ENCODE measurements at regions not wholly inside any gene's neighbourhood (a gene's known extent, or its start where the extent isn't known, plus 50 kb on each side); places are given as distances from the start of the nearest gene placed in this dataset.

DNA sequence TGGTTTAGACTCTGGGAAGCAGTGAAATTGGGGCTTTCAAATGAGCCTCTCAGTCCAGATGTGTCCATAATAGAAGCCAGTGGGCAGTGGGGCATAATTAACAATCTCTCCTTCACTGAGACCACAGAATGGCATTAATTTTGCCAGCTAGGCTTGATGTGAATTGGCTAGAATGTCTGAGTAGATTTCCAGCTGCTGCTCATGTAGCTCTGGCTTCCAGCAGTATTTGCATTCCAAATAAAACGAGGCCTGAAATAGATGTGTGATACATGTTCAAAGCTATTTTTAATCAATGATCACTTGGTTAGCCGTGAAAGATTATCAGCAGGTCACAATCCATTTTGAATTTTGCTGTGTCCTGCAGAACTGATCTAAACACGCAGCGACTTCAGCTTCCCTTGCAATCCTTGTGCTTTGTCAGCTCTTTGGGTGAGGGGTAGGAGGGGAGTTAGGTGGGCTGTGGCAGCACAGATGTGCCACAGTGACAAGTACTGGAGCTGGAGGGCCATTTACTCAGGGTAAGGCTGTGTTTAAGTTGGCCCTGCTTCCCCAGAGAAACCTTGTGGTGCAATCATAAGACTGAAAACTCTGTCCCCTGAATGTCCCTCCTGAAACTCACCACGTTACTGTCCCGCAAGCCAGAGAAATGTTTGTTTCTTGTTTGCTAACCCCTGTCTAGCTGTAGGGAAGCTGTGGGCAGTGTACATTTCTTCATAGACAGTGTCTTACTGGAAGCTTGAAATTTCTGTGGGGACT lies 56.9 kb upstream of the TMEM178A start:
- Histone ChIP-seq H3K36me3 (no peaks in the 10 kb centered on the region), H3K4me3 (no peak overlapping the region), H3K27me3 (no peaks in the 10 kb centered on the region), H3K27ac (no peak overlapping the region), H3K4me1 (peaks cover 9% of the 10 kb centered on the region), H3K9me3 (no peaks in the 10 kb centered on the region)
- DNase-seq (no peak), ATAC-seq (peak; percentile 94)
- TF ChIP-seq, protein P1, sequence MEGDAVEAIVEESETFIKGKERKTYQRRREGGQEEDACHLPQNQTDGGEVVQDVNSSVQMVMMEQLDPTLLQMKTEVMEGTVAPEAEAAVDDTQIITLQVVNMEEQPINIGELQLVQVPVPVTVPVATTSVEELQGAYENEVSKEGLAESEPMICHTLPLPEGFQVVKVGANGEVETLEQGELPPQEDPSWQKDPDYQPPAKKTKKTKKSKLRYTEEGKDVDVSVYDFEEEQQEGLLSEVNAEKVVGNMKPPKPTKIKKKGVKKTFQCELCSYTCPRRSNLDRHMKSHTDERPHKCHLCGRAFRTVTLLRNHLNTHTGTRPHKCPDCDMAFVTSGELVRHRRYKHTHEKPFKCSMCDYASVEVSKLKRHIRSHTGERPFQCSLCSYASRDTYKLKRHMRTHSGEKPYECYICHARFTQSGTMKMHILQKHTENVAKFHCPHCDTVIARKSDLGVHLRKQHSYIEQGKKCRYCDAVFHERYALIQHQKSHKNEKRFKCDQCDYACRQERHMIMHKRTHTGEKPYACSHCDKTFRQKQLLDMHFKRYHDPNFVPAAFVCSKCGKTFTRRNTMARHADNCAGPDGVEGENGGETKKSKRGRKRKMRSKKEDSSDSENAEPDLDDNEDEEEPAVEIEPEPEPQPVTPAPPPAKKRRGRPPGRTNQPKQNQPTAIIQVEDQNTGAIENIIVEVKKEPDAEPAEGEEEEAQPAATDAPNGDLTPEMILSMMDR (IDR thresholded peaks at IDR 0.05) = no peak
- intact Hi-C loops (cut with DNase I) = no loop called here

DNA sequence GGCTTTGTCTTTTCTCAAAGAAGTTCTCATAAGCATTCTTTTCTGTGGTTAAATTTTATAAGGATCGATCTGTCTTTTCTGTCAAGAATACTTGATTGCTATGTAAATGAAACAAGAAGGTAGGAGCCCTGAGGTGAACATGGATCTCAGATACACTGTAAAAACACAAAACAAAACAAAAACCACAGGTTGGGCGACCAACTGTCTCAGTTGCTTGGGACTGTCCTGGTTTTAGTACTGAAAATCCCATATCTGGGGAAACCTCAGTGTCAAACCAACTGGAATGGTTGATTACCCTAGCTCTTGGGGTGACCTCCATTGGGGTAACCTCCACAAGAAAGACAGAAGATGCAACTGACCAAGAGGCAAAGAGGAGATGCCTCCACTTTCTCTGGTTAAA lies 55.8 kb upstream of the TMEM178A start:
- DNase-seq (no peak), ATAC-seq (no peak)
- H3K36me3 ChIP-seq = no peaks in the 10 kb centered on the region
- H3K4me3 ChIP-seq = no peak overlapping the region
- TF ChIP-seq, protein P1 (IDR thresholded peaks at IDR 0.05) = no peak
- H3K9me3 ChIP-seq = no peaks in the 10 kb centered on the region
- no peak overlapping the region for H3K27ac ChIP-seq
- H3K4me1 ChIP-seq = peaks cover 9% of the 10 kb centered on the region
- no peaks in the 10 kb centered on the region for H3K27me3 ChIP-seq
- intact Hi-C loops (cut with DNase I) = no loop called here

DNA sequence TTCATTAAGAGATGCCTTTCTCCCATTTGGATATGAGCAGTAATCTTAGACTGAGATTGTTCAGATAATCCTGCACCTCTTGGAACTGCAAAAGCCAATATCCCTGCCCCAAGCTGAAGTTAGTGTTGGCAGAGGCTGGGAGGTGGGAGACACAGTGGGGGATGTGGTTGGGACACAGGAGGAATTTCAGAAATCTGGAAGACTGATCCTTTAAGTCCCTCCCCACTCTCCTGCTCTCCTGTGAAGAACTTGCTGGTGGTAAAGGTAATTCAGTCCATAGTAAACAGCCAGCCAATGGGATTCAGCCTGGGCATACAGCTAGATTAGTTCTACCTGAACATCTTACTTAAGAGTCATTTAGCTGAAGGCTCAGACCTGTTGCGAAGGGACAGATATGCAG lies 50.0 kb upstream of the TMEM178A start:
- intact Hi-C loops (cut with DNase I) = no loop called here
- H3K36me3 ChIP-seq = no peaks in the 10 kb centered on the region
- no peaks in the 10 kb centered on the region for H3K9me3 ChIP-seq
- H3K27me3 ChIP-seq = no peaks in the 10 kb centered on the region
- H3K27ac ChIP-seq = no peak overlapping the region
- TF ChIP-seq, protein P1 (IDR thresholded peaks at IDR 0.05) = no peak
- DNase-seq (no peak), ATAC-seq (no peak)
- no peak overlapping the region for H3K4me3 ChIP-seq
- H3K4me1 ChIP-seq = peaks cover 15% of the 10 kb centered on the region

All from upper lobe of right lung (tissue), 1 donor.